Spleen (tissue), 7 donors: ENCODE measurements at regions not wholly inside any gene's neighbourhood (a gene's known extent, or its start where the extent isn't known, plus 50 kb on each side); places are given as distances from the start of the nearest gene placed in this dataset.

ENCODE experiments used
- POLR2A ChIP-seq, 3 donors: fragments of 450-650 bp; IDR thresholded peaks; one replicate each; pipeline ENCODE4 v1.5.1; 2017; ENCODE audit warnings: antibody characterized with exemption in 3 of 3, mild to moderate bottlenecking in 1 of 3
- POLR2AphosphoS5 ChIP-seq, 3 donors: sonication (generic); formaldehyde crosslinking; IDR thresholded peaks; one replicate each; pipeline ENCODE4 v1.5.1; 2017; ENCODE audit warnings: antibody characterized with exemption in 3 of 3
- TF ChIP-seq, protein P1 (sequence below), 11 experiments: fragments of 200-600 bp in 7 of 11; fragments of 450-650 bp in 4 of 11; sonication (generic) in 4 of 11; IDR thresholded peaks in 8 of 11; conservative IDR thresholded peaks in 3 of 11; 1 replicate in 7 of 11; 2 replicates in 4 of 11; pipeline versions ENCODE4 v1.4.0 to v1.8.0; 2016 to 2021; ENCODE audit warnings: antibody characterized with exemption in 11 of 11, inconsistent platforms in 4 of 11, mild to moderate bottlenecking in 1 of 11
- donor health status: DM: no; HTN: no; CAD: no; lungs with moderate emphysema.
- donor health status: DM: no; HTN: no; CAD: no.
- donor health status: DM: no; HTN: no; CAD: no.

DNA sequence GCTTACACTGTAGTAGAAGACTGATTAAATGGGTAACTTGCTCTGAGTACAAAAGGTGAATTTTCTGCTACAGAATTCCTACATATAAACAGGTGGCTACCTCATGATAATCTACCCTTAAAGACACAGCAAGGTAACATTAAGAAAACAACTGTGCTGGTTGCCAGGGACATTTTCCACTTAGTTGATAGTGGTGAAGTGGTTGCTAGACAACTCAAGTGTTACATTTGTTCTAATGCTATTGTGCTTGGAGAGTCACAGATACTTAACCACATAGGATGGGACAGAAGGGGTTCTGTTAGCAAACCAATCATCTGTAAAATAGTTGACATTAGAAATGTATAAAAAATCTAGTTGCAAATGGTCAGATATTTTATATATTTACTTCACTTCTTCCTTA lies 870.3 kb upstream of the SEL1L start:
- TF ChIP-seq, protein P1, sequence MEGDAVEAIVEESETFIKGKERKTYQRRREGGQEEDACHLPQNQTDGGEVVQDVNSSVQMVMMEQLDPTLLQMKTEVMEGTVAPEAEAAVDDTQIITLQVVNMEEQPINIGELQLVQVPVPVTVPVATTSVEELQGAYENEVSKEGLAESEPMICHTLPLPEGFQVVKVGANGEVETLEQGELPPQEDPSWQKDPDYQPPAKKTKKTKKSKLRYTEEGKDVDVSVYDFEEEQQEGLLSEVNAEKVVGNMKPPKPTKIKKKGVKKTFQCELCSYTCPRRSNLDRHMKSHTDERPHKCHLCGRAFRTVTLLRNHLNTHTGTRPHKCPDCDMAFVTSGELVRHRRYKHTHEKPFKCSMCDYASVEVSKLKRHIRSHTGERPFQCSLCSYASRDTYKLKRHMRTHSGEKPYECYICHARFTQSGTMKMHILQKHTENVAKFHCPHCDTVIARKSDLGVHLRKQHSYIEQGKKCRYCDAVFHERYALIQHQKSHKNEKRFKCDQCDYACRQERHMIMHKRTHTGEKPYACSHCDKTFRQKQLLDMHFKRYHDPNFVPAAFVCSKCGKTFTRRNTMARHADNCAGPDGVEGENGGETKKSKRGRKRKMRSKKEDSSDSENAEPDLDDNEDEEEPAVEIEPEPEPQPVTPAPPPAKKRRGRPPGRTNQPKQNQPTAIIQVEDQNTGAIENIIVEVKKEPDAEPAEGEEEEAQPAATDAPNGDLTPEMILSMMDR (IDR thresholded peaks at IDR 0.05 in 8 of 11, conservative IDR thresholded peaks at IDR 0.05 in 3 of 11), result no peak
- no peak for TF ChIP-seq POLR2A (IDR thresholded peaks at IDR 0.05)
- no peak for TF ChIP-seq POLR2AphosphoS5 (IDR thresholded peaks at IDR 0.05)
